WTC11 (cell line): ENCODE measurements at regions not wholly inside any gene's neighbourhood (a gene's known extent, or its start where the extent isn't known, plus 50 kb on each side); places are given as distances from the start of the nearest gene placed in this dataset.

ENCODE experiments used
- AFF4 ChIP-seq: sonication (generic); formaldehyde crosslinking; IDR thresholded peaks from 2 replicates; pipeline ENCODE4 v1.8.1; 2023; ENCODE audit warnings: mild to moderate bottlenecking, missing genetic modification reagents, borderline replicate concordance
- AR ChIP-seq: fragments of 250-450 bp; sonication (Bioruptor Pico); IDR thresholded peaks from 2 replicates; pipeline ENCODE4 v1.9.0; 2021; ENCODE audit warnings: mild to moderate bottlenecking
- ARID4B ChIP-seq: sonication (generic); formaldehyde crosslinking; IDR thresholded peaks from 2 replicates; pipeline ENCODE4 v1.8.0; 2023; ENCODE audit warnings: missing genetic modification reagents, mild to moderate bottlenecking, borderline replicate concordance
- ATF1 ChIP-seq: sonication (generic); formaldehyde crosslinking; IDR thresholded peaks from 2 replicates; pipeline ENCODE4 v1.8.1; 2023; ENCODE audit warnings: mild to moderate bottlenecking, moderate library complexity, missing genetic modification reagents
- CREB1 ChIP-seq: sonication (generic); formaldehyde crosslinking; IDR thresholded peaks from 2 replicates; pipeline ENCODE4 v1.8.0; 2023; ENCODE audit warnings: mild to moderate bottlenecking, missing genetic modification reagents
- EMX1 ChIP-seq: fragments of 250-450 bp; sonication (Bioruptor Pico); IDR thresholded peaks from 2 replicates; pipeline ENCODE4 v1.8.0; 2021; ENCODE audit warnings: mild to moderate bottlenecking
- FOXK1 ChIP-seq: sonication (generic); formaldehyde crosslinking; IDR thresholded peaks from 2 replicates; pipeline ENCODE4 v1.8.0; 2022; ENCODE audit warnings: mild to moderate bottlenecking, moderate library complexity, missing genetic modification reagents
- FOXP1 ChIP-seq: sonication (generic); formaldehyde crosslinking; IDR thresholded peaks from 2 replicates; pipeline ENCODE4 v1.8.0; 2022; ENCODE audit warnings: missing genetic modification reagents, mild to moderate bottlenecking, moderate library complexity, borderline replicate concordance
- GRHL2 ChIP-seq: fragments of 250-450 bp; sonication (Bioruptor Pico); IDR thresholded peaks from 2 replicates; pipeline ENCODE4 v1.8.0; 2022; ENCODE audit warnings: mild to moderate bottlenecking, moderate library complexity; ENCODE audit not compliant: insufficient replicate concordance, severe bottlenecking
- HMGA2 ChIP-seq: fragments of 250-450 bp; sonication (Bioruptor Pico); IDR thresholded peaks from 2 replicates; pipeline ENCODE4 v1.4.0; 2021; ENCODE audit warnings: mild to moderate bottlenecking, moderate library complexity
- MAX ChIP-seq: sonication (generic); formaldehyde crosslinking; IDR thresholded peaks from 2 replicates; pipeline ENCODE4 v1.8.0; 2022; ENCODE audit warnings: mild to moderate bottlenecking, missing genetic modification reagents
- MXD4 ChIP-seq: fragments of 250-450 bp; sonication (Bioruptor Pico); IDR thresholded peaks from 2 replicates; pipeline ENCODE4 v1.8.0; 2021; ENCODE audit warnings: mild to moderate bottlenecking, moderate library complexity, borderline replicate concordance
- MYBL2 ChIP-seq: sonication (generic); formaldehyde crosslinking; IDR thresholded peaks from 2 replicates; pipeline ENCODE4 v1.8.1; 2023; ENCODE audit warnings: mild to moderate bottlenecking, moderate library complexity, missing genetic modification reagents
- NFYB ChIP-seq: sonication (generic); formaldehyde crosslinking; conservative IDR thresholded peaks from 2 replicates; pipeline ENCODE4 v1.8.0; 2022; ENCODE audit warnings: low read depth, missing genetic modification reagents
- PRRX2 ChIP-seq: fragments of 250-450 bp; sonication (Bioruptor Pico); IDR thresholded peaks from 2 replicates; pipeline ENCODE4 v1.8.0; 2021; ENCODE audit warnings: mild to moderate bottlenecking
- SMAD3 ChIP-seq: sonication (generic); formaldehyde crosslinking; IDR thresholded peaks from 2 replicates; pipeline ENCODE4 v1.8.0; 2022; ENCODE audit warnings: missing genetic modification reagents, mild to moderate bottlenecking, borderline replicate concordance
- SMAD4 ChIP-seq: sonication (generic); formaldehyde crosslinking; IDR thresholded peaks from 2 replicates; pipeline ENCODE4 v1.8.0; 2022; ENCODE audit warnings: mild to moderate bottlenecking, missing genetic modification reagents
- USF2 ChIP-seq: sonication (generic); formaldehyde crosslinking; IDR thresholded peaks from 2 replicates; pipeline ENCODE4 v1.8.1; 2023; ENCODE audit warnings: mild to moderate bottlenecking, missing genetic modification reagents, moderate library complexity
- ZNF138 ChIP-seq: sonication (generic); formaldehyde crosslinking; conservative IDR thresholded peaks from 2 replicates; pipeline ENCODE4 v1.8.1; 2022; ENCODE audit warnings: mild to moderate bottlenecking, moderate library complexity, missing genetic modification reagents
- ZNF512 ChIP-seq: sonication (generic); formaldehyde crosslinking; IDR thresholded peaks from 2 replicates; pipeline ENCODE4 v1.8.1; 2022; ENCODE audit warnings: missing genetic modification reagents, borderline replicate concordance
- ZNF671 ChIP-seq: fragments of 250-450 bp; sonication (Bioruptor Pico); IDR thresholded peaks from 2 replicates; pipeline ENCODE4 v1.8.0; 2021; ENCODE audit warnings: mild to moderate bottlenecking

GRCh38 chr12:98456576-98457573 lies 58.5 kb upstream of the TMPO start (continued):
- peak; percentile 21; the same call in 1 of the 2 replicates for TF ChIP-seq ATF1 (CRISPR knock-in tag)
- TF ChIP-seq SMAD4 (CRISPR knock-in tag) = no peak
- TF ChIP-seq ZNF138 = 0 out of 2 replicates have a peak, but pooled peaks have one; percentile 45
- no peak for TF ChIP-seq GRHL2
- TF ChIP-seq EMX1 (CRISPR knock-in tag) = no peak
- TF ChIP-seq MAX (CRISPR knock-in tag) = peak; percentile 75; the same call in 1 of the 2 replicates
- TF ChIP-seq FOXP1 = peak; percentile 76; the same call in 1 of the 2 replicates
- TF ChIP-seq ZNF512 (CRISPR knock-in tag) = no peak
- TF ChIP-seq MYBL2 (CRISPR knock-in tag) = peak; percentile 29; the same call in 1 of the 2 replicates
- TF ChIP-seq AFF4 (CRISPR knock-in tag) = 0 out of 2 replicates have a peak, but pooled peaks have one; percentile 44
- TF ChIP-seq NFYB = no peak
- TF ChIP-seq FOXK1 (CRISPR knock-in tag) = 0 out of 2 replicates have a peak, but pooled peaks have one; percentile 16
- no peak for TF ChIP-seq AR (CRISPR knock-in tag)
- TF ChIP-seq USF2 (CRISPR knock-in tag) = no peak
- TF ChIP-seq ZNF671 (CRISPR knock-in tag) = no peak
- TF ChIP-seq ARID4B (CRISPR knock-in tag) = 0 out of 2 replicates have a peak, but pooled peaks have one; percentile 60
- TF ChIP-seq PRRX2 (CRISPR knock-in tag) = no peak
- no peak for TF ChIP-seq SMAD3 (CRISPR knock-in tag)
- no peak for TF ChIP-seq HMGA2 (CRISPR knock-in tag)
- no peak for TF ChIP-seq CREB1 (CRISPR knock-in tag)
- TF ChIP-seq MXD4 (CRISPR knock-in tag) = no peak
